NCI-H446 (cell line): ENCODE measurements at regions not wholly inside any gene's neighbourhood (a gene's known extent, or its start where the extent isn't known, plus 50 kb on each side); places are given as distances from the start of the nearest gene placed in this dataset.
"Not testable (repeated sequence)": the region's sequence is repeated elsewhere in the genome, so short reads cannot be mapped to it uniquely, and the experiment has no call there.

Experiments
- DNase-seq, 2 experiments: peaks; one replicate each; lab custom pipeline; 2025; lab: John Stamatoyannopoulos, UW

DNA sequence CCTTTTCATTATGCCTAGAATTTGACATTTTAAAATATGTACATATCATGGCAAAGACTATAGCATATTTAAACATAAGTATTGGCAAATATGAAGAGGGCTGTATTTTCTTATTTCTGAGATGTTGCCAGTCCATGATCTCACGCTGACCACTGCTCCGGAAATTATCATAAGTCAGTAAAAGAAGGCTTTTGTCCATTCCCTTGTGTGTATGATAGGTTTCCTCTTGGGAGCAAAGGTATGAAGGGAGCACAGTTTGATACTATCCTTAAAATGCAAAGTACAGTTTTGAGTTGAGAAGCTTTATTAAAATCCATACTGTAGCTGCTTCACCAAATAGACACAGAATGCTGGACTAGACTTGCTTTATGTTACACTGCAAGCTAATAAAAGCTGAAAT lies 52.6 kb upstream of the AGA start:
- no peak for DNase-seq

DNA sequence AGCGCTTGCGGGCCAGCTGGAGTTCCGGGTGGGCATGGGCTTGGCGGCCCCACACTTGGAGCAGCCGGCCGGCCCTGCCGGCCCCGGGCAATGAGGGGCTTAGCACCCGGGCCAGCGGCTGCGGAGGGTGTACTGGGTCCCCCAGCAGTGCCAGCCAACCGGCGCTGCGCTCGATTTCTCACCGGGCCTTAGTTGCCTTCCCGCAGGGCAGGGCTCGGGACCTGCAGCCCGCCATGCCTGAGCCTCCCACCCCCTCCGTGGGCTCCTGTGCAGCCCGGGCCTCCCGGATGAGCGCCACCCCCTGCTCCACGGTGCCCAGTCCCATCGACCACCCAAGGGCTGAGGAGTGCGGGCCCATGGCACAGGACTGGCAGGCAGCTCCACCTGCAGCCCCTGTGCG lies 53.4 kb upstream of the AGA start:
- DNase-seq: not testable (repeated sequence)

- no peak for DNase-seq
Measured at GRCh38 chr4:177499537-177499936, 57.3 kb upstream of the AGA start.

- no peak for DNase-seq
Measured at GRCh38 chr4:177505171-177505615, 63.0 kb upstream of the AGA start.

GRCh38 chr4:177508662-177509061 lies 66.4 kb upstream of the AGA start:
- DNase-seq: no peak

GRCh38 chr4:177509226-177509745 lies 67.0 kb upstream of the AGA start:
- no peak for DNase-seq

DNA sequence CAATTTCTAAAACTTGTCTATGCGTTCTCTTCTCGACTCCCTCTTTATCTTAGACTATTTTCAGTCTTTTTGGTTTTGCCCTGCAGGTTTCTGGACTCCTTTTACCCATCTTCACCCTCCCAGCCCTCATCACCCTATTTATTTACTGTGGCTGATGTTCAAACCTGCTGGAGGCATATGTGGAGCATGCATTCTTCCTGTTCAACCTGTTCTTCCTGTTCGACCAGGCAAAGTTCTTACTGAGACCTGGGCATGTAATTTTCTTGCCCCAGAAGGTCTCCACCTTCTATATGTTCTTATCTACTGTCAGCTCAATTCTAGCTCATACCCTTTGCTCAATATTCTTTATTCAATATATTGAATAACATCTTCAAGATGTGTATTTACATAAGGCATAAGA lies 69.4 kb upstream of the AGA start:
- no peak for DNase-seq

GRCh38 chr4:177512646-177513045 lies 70.4 kb upstream of the AGA start:
- DNase-seq: no peak

GRCh38 chr4:177517862-177518261 lies 75.6 kb upstream of the AGA start:
- DNase-seq: no peak

- no peak for DNase-seq
Measured at GRCh38 chr4:177519481-177520260, 77.4 kb upstream of the AGA start.

DNA sequence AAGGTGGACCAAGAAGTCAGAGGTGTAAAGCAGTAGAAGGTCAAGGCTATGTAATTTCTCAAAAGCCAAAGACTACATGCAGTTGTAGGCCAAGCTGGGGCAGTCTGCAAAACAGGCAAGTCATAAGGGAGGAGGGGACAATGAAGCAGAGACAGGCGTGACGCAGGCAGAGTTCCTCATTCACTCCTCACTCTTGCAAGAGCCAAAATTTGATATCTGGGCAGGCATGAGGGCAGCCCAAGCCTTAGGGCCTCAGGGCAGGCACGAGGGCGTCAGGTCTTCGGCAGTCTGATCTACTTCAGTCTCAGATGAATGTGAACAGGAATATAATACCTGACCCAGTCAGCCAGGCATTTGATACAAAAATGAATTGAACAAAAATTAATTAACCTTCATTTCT lies 86.4 kb upstream of the AGA start:
- no peak for DNase-seq

GRCh38 chr4:177530561-177530960 lies 88.3 kb upstream of the AGA start:
- DNase-seq: no peak

GRCh38 chr4:177532358-177532757 lies 90.1 kb upstream of the AGA start:
- DNase-seq: no peak

DNA sequence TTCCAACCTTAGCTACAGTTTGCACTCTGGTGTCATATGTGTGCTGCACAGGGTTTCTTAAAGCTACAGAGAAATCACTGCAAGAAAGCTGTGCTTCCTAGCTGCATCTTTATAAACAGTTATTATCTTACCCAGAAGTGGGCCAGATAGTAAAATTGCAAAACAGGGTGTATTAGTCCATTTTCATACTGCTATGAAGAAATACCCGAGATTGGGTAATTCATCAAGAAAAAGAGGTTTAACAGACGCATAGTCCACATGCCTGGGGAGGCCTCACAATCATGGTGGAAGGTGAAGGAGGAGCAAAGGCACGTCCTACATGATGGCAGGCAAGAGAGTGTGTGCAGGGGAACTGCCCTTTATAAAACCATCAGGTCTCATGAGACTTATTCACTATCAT lies 92.6 kb upstream of the AGA start:
- DNase-seq: not testable (repeated sequence)

GRCh38 chr4:177546745-177547144 lies 104.5 kb upstream of the AGA start:
- no peak for DNase-seq

DNA sequence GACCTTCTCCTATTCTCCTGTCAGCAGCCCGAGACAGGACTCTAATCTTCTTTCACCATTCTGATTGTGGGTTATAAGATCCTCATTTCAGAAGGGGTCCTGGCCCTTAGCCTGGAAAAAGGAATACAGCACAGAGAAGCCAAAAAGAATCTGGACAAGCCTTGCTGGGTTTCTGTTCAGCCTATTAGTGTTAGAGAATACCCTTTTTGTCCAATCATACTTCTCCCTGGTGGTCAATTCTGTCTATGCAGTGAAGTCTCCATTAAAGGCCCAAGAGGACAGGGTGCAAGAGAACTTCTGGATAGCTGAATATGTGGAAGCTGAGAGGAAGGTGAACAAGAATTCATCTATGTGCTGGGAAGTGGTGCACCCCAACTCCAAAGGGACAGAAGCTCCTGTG lies 105.7 kb upstream of the AGA start:
- DNase-seq: no peak

DNA sequence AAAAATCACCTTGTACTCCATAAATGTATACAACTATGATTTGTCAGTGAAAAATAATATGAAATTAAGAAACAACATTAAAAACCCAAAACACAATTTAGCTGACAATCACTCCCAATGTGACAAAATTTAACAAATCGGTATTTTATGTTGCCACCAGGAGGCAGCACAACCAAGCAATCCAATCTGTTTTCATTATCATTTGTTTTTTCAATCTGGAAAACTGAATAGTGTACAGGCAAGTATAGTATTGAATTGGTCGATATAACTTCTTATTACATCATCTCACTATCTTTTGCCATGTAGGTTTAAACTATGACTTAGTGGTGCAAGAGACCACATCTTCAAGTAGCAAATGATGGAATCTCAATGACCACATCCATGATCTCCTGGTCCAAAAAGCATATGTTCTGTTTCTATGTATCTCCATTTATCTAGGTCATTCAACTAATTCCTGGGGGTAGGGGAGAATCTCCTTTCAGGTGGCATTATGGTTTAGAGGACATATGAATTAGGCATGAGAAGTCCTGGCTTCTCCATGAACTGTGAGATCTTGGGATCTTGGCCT lies 112.9 kb upstream of the AGA start:
- peak in 1 of 2 experiments; percentile 10 for DNase-seq

DNA sequence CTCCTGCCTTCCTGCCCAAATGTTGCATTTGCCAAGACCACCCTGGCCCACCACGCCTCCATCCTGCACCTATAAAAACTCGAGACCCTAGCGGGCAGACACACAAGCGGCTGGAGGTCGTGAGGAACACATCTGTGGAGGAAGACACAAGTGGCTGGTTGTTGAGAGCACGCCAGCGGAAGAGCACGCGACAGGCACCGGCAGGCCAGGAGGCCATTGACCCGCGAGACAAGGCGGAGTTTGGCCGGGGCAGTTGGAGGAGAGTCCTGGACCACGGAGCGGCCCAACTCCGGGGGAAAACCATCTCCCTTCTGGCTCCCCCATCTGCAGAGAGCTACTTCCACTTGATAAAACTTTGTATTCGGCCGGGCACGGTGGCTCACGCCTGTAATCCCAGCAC lies 115.2 kb upstream of the AGA start:
- no peak for DNase-seq

DNA sequence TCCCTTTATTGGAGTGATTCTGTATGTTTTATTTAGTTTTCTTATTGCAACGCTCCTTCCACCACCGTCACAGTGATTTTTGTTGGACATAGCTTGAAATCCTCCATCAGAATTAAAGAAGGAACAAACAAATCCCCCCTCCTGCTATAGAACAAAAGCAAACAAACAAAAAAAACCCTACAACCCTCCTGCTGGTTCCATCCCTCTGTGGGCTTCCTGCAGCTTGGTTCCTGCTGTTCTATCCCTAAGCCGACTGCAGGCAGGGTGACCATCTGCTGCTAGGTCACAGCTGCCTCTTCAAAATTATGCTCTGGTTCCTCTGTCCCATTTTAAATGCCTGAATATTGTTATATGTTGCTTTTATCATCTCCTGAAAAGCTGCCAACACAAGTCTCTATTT lies 116.8 kb upstream of the AGA start:
- DNase-seq: no peak

DNA sequence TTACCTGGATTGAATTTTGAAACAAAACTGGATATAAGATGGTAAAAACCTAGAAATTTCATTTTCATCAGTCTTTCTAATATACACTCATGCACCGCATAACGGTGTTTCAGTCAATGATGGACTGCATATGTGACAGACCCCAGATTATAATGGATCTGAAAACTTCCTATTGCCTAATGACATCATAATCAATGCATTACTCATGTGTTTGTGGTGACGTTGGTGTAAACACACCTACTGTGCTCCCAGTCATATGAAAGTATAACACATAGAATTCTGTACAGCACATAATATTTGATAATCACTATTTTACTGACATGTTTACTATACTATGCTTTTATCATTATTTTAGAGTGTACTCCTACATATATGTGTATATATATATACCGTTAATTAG lies 119.9 kb upstream of the AGA start:
- no peak for DNase-seq

- no peak for DNase-seq
Measured at GRCh38 chr4:177562859-177563258, 120.6 kb upstream of the AGA start.

DNA sequence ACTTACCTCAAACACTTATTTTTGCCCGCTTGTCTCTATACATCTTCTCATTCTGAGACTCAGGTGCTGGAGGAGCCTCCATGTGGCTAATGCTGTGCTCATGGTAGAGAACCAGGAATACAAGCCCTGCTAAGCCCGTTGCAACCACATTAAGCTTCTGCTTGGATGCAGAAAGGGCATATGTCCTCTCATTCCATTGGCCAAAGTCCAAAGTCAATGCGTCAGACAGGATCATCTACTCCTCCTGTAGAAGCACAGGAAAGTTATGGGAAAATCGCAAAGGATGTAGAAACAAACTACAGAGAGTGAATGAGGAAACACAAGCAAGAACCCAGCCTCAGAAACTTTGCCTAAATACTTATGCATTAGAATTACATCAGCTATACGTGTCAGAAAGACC lies 124.5 kb upstream of the AGA start:
- DNase-seq: no peak

DNA sequence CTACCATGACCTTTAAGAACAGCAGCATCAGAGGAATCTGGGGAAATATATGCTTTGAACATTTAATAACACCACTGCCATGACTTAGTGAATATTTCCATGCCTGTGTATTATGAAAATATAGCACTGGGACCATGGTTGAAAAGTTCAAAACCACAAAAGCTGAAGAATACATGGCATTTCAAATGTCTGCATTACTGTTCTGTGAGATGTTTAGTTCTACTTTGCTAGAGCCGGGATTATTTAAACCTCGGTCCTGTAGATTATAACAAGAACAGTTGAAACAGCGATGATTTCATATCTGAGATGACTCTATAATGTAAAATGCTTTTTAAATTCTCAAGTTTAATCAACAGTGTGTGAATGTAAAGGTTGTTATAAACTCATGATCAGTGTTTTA lies 126.7 kb upstream of the AGA start:
- no peak for DNase-seq

DNA sequence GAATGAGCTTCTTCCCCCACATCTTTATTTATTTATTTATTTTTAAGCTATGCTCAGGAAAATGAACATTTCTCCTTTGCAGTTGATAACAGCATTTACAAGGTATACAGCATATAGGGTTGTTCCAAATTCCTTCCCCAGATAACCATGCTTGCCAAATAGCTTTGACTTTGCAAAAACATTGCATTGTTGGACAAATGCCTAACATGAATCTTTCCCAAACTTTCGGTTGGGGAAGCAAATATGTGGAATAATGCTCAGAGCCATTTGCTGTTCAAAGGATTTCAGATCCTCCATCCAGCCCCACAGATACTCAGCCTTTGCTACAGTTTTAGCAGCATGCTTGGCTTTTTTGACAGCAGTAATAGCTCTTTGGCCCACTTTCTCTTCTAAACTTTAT lies 127.2 kb upstream of the AGA start:
- DNase-seq: no peak
